Muscle of leg (tissue), 3 donors: ENCODE measurements at regions not wholly inside any gene's neighbourhood (a gene's known extent, or its start where the extent isn't known, plus 50 kb on each side); places are given as distances from the start of the nearest gene placed in this dataset.
"Not testable (repeated sequence)": the region's sequence is repeated elsewhere in the genome, so short reads cannot be mapped to it uniquely, and the experiment has no call there.

Experiments
- DNase-seq: peaks from one replicate; pipeline ENCODE4 v3.0.0; 2013
- H3K27ac ChIP-seq: one replicate; pipeline ENCODE4 v1.5.1; 2013; ENCODE audit warnings: mild to moderate bottlenecking, low read length, control low read depth
- H3K27me3 ChIP-seq: one replicate; pipeline ENCODE4 v1.6.1; 2013; ENCODE audit warnings: low read length; ENCODE audit not compliant: control insufficient read depth, insufficient read depth
- H3K36me3 ChIP-seq: one replicate; pipeline ENCODE4 v1.6.1; 2013; ENCODE audit warnings: low read length; ENCODE audit not compliant: control insufficient read depth, insufficient read depth
- H3K4me1 ChIP-seq: one replicate; pipeline ENCODE4 v1.6.1; 2013; ENCODE audit warnings: low read length; ENCODE audit not compliant: control insufficient read depth, insufficient read depth
- H3K4me3 ChIP-seq: one replicate; pipeline ENCODE4 v1.5.1; 2013; ENCODE audit warnings: low read length, control low read depth
- H3K9me3 ChIP-seq: replicated peaks from 2 replicates; pipeline ENCODE4 v1.6.1; 2013; ENCODE audit warnings: low read depth, low read length; ENCODE audit not compliant: control insufficient read depth
- WGBS: methylation state at CpG from one replicate; pipeline ENCODE4 v1.1.5; 2013; ENCODE audit warnings: missing lambda C conversion rate; ENCODE audit not compliant: insufficient coverage; 5-methylcytosine and 5-hydroxymethylcytosine counted together

- WGBS = 100% methylated on average over 2 of the region's 9 CpGs
- not testable (repeated sequence) for H3K9me3 ChIP-seq, H3K4me3 ChIP-seq, H3K36me3 ChIP-seq, H3K4me1 ChIP-seq, DNase-seq, H3K27ac ChIP-seq, H3K27me3 ChIP-seq
Measured at GRCh38 chr7:32667586-32667985, 172.3 kb downstream of the AVL9 start.

GRCh38 chr7:32663805-32664211 is 168.5 kb downstream of the AVL9 start:
- not testable (repeated sequence) for H3K4me3 ChIP-seq, DNase-seq, H3K36me3 ChIP-seq, H3K9me3 ChIP-seq, H3K27me3 ChIP-seq, H3K27ac ChIP-seq, H3K4me1 ChIP-seq
- WGBS = no CpG with 5 or more reads among the region's 5 CpGs

DNA sequence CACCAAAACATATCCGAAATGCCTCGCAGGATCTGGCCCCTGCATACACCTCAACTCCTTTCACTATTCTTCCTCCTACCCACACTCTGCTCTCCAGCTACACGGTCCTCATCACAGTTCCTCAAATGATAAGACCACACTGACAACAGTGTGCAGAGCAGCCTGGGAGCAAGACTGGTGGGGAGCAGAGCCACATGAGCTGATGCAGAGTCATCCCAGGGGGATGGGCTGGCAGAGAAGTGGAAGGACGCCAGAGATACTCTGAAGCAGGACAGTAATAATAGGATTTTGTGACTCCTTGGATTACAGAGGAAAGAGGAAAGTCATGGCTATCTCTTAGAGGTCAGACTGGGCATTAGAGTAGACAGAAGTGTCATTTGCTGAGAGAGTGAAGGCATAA is 167.2 kb downstream of the AVL9 start:
- not testable (repeated sequence) for H3K27me3 ChIP-seq, H3K9me3 ChIP-seq, DNase-seq, H3K4me1 ChIP-seq, H3K4me3 ChIP-seq, H3K27ac ChIP-seq, H3K36me3 ChIP-seq
- WGBS = 50% methylated on average over 1 of the region's 4 CpGs

GRCh38 chr7:32661929-32662328 is 166.6 kb downstream of the AVL9 start:
- Histone ChIP-seq H3K27me3 (no peaks in the 10 kb centered on the region), H3K9me3 (no peaks in the 10 kb centered on the region), H3K4me3 (no peak overlapping the region), H3K36me3 (no peaks in the 10 kb centered on the region), H3K27ac (no peak overlapping the region), H3K4me1 (no peaks in the 10 kb centered on the region)
- 83% methylated on average over 1 of the region's 1 CpG for WGBS
- no peak for DNase-seq

GRCh38 chr7:32661501-32661900 is 166.2 kb downstream of the AVL9 start:
- H3K9me3 ChIP-seq = no peaks in the 10 kb centered on the region
- no peak for DNase-seq
- WGBS = no CpG with 5 or more reads among the region's 3 CpGs

GRCh38 chr7:32660936-32661335 is 165.6 kb downstream of the AVL9 start:
- WGBS = no CpG with 5 or more reads among the region's 2 CpGs
- H3K4me1 ChIP-seq = no peaks in the 10 kb centered on the region
- no peak for DNase-seq
- H3K36me3 ChIP-seq = no peaks in the 10 kb centered on the region
- H3K27ac ChIP-seq = no peak overlapping the region
- H3K4me3 ChIP-seq = no peak overlapping the region
- no peaks in the 10 kb centered on the region for H3K9me3 ChIP-seq
- H3K27me3 ChIP-seq = no peaks in the 10 kb centered on the region

More at GRCh38 chr7:32661501-32661900, 166.2 kb downstream of the AVL9 start:
- Histone ChIP-seq H3K27ac (no peak overlapping the region), H3K4me3 (no peak overlapping the region), H3K36me3 (no peaks in the 10 kb centered on the region), H3K27me3 (no peaks in the 10 kb centered on the region), H3K4me1 (no peaks in the 10 kb centered on the region)

DNA sequence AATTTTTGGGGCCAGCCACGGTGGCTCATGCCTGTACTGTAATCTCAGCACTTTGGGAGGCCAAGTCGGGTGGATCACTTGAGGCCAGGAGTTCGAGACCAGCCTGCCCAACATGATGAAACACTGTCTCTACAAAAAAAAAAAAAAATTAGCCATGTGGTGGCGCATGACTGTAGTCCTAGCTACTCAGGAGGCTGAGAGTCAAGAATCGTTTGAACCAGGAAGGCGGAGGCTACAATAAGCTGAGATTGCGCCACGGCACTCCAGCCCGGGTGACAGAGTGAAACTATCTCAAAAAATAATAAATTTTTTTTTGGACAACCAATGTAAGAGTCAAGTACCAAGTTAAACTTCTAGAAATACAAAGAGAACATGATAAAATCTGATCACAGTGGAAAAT is 164.6 kb downstream of the AVL9 start:
- WGBS = 100% methylated on average over 3 of the region's 9 CpGs
- DNase-seq = no peak
- no peaks in the 10 kb centered on the region for H3K36me3 ChIP-seq
- H3K27me3 ChIP-seq = no peaks in the 10 kb centered on the region
- H3K4me1 ChIP-seq = no peaks in the 10 kb centered on the region
- H3K27ac ChIP-seq = no peak overlapping the region
- H3K9me3 ChIP-seq = no peaks in the 10 kb centered on the region
- H3K4me3 ChIP-seq = no peak overlapping the region

DNA sequence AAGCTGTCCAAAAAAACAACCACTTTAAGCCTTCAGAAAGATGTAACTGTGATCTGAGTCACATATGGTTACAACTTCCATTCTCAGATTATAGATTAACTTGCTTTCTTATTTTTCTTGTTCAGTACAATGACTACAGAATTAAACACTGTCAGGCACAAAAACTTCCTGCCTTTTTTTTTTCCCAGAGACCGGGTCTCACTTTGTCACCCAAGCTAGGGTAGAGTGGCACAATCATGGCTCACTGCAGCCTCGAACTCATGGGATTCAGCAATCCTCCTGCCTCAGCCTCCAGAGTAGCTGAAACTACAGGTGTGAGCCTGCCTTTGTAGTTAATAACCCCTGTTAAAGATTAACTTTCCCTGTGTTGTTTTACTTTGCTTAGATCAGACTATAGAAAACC is 163.2 kb downstream of the AVL9 start:
- DNase-seq = no peak
- H3K27ac ChIP-seq = no peak overlapping the region

DNA sequence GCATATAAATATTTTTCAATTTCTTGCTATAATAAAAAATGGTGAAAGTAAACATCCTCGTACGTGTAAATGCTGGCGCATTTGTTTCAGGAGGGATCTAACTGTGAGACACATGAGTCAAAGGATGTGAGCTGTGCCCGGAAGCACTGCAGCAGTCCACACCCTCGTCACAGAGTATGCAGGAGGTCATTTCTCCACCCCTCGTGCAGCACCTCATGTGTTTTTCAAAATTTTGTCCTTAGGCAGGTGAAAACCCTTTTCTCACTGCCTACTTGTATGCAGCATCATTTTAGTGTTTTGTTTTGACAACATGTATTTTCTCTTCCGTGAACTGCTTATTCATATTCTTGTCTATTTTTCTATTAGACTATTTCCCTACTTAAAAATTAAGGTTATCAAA is 162.7 kb downstream of the AVL9 start:
- Histone ChIP-seq H3K27ac (no peak overlapping the region), H3K9me3 (no peaks in the 10 kb centered on the region), H3K27me3 (no peaks in the 10 kb centered on the region), H3K4me1 (no peaks in the 10 kb centered on the region), H3K36me3 (no peaks in the 10 kb centered on the region), H3K4me3 (no peak overlapping the region)
- no peak for DNase-seq
- 70% methylated on average over 3 of the region's 7 CpGs for WGBS

More for the DNA sequence above, 163.2 kb downstream of the AVL9 start:
- WGBS = 86% methylated on average over 1 of the region's 2 CpGs
- no peaks in the 10 kb centered on the region for H3K9me3 ChIP-seq
- no peak overlapping the region for H3K4me3 ChIP-seq
- no peaks in the 10 kb centered on the region for H3K36me3 ChIP-seq
- H3K4me1 ChIP-seq = no peaks in the 10 kb centered on the region
- no peaks in the 10 kb centered on the region for H3K27me3 ChIP-seq

DNA sequence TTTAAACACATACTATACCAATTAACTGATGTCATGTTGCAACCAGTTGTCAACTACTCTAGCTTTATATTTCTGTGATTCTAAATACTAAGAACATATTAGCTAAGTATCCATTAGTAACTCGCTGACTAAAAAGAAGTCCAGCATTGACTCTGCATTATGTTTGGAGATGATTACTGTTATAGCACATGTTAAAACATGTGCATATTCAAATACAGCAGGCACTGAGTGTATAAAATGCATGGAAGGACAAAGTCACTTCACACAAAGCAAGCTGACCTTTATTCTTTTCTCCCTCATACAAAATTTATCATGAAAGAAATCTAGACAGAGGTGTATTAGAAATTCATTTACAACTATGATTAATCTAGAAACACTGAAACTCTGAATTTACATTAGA is 159.3 kb downstream of the AVL9 start:
- WGBS = no CpG with 5 or more reads among the region's 1 CpG
- H3K4me1 ChIP-seq = not testable (repeated sequence)

DNA sequence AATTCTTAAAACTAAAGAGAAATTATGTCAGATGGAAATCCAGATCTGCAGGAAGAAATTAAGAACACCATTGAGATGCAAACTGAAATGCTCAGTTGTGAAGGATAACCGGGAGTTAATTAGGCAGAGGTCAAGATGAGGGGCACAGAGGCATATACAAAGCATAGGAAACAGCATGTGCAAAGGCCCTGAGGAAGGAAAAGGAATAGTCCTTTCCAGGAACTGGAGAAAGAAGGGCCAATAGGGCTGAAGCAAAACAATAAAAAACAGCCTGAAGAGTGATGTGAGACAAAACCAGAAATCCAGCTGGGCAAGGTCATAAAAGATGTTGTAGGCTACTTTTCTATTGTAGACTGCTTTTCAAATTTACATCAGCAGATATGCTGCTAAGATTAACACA is 155.1 kb downstream of the AVL9 start:
- H3K9me3 ChIP-seq, H3K4me3 ChIP-seq, H3K27me3 ChIP-seq, H3K27ac ChIP-seq, H3K4me1 ChIP-seq, H3K36me3 ChIP-seq, DNase-seq: not testable (repeated sequence)
- 86% methylated on average over 1 of the region's 1 CpG for WGBS

More for the DNA sequence above, 159.3 kb downstream of the AVL9 start:
- H3K36me3 ChIP-seq, H3K27ac ChIP-seq, H3K27me3 ChIP-seq, H3K4me3 ChIP-seq, DNase-seq, H3K9me3 ChIP-seq: not testable (repeated sequence)
